ENCODE measurements at regions not wholly inside any gene's neighbourhood (a gene's known extent, or its start where the extent isn't known, plus 50 kb on each side); places are given as distances from the start of the nearest gene placed in this dataset.
A peak's percentile ranks its signal among the peaks of the same experiment; 100 is the strongest.

DNA sequence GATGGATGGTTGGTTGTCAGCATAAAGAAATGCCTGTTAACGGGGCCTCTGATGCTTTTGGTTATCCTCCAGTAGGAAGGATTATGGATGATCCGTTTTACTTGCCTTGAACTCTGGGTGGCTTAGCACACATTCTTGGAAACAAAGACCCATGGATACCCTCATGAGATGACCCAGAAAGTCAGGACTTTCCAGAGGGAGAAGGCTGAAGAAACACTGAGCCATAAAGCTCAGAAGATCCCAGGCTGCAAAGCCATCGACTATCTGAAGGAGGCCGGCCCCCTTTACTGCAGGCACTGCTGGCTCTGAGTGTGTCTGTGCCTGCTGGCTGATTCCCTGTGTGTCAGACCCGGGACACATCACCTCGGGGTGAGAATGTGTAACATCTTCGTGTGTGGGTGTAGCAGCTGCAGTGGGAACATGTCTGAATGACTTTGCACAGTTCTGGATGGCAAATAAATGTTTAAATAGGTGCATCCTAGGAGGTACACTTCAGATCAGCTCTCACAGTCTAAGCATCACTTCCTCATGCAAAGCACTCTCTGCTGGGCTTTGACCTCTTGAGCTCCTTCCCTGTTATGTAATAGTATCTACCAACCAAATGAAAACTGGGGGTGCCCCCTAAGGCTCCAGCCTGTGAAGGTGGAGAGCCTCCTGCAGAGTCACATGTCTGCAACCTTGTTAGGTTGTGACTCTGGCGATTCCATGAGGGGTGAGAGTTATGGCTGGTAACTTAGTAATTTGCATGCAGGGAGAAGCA lies 1084.9 kb downstream of the TBC1D22A start:
- TF ChIP-seq, protein P1, sequence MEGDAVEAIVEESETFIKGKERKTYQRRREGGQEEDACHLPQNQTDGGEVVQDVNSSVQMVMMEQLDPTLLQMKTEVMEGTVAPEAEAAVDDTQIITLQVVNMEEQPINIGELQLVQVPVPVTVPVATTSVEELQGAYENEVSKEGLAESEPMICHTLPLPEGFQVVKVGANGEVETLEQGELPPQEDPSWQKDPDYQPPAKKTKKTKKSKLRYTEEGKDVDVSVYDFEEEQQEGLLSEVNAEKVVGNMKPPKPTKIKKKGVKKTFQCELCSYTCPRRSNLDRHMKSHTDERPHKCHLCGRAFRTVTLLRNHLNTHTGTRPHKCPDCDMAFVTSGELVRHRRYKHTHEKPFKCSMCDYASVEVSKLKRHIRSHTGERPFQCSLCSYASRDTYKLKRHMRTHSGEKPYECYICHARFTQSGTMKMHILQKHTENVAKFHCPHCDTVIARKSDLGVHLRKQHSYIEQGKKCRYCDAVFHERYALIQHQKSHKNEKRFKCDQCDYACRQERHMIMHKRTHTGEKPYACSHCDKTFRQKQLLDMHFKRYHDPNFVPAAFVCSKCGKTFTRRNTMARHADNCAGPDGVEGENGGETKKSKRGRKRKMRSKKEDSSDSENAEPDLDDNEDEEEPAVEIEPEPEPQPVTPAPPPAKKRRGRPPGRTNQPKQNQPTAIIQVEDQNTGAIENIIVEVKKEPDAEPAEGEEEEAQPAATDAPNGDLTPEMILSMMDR (conservative IDR thresholded peaks at IDR 0.05; ENCODE audit: low read depth, low read length): no peak
- DNase-seq (ENCODE audit: low read depth): no peak

DNA sequence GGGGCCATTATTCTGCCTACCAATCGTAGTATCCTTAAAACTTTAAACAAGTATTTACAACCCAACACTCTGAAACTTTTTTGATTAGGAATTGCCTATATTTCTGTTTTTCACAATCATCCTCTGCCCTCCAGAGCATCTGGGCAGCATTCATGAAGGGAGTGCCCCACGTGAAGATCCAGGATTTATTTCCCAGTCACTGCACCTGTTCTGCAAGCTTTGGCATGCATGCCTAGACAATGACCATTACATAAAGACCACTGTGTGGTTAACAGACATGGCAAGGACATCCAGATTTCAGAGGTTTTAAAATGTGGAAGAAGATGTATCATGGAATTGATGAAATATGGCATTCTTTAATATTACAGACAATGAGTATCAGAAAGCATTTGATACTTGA lies 1083.8 kb downstream of the TBC1D22A start:
- TF ChIP-seq, protein P1 (conservative IDR thresholded peaks at IDR 0.05; ENCODE audit: low read depth, low read length): no peak
- H3K4me3 ChIP-seq (ENCODE audit: low read depth, low read length): no peak overlapping the region

More for the DNA sequence above, 1084.9 kb downstream of the TBC1D22A start:
- no peak overlapping the region for H3K4me3 ChIP-seq (ENCODE audit: low read depth, low read length)

DNA sequence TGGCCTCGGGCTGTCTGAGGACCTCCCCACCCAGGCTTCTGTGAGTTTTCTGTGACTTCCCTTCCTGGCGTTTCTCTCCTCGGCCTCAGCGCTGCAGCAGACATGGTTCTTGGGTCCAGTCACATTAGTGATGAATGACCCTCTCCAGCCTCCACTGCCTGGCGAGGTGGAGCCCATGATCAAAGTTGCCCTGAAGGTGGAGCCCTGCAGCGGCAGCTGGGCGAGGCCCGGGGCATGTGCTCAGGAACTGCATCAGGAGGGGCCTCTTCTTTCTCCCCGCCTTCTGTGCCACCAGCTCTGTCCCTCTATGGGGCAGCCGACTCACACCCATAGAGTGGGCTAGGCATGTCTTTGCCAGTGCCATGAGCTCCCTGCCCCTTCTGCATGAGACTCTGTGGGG lies 1079.7 kb downstream of the TBC1D22A start:
- TF ChIP-seq, protein P1 (conservative IDR thresholded peaks at IDR 0.05; ENCODE audit: low read depth, low read length): no peak
- no peak for DNase-seq (ENCODE audit: low read depth)

More for the DNA sequence above, 1083.8 kb downstream of the TBC1D22A start:
- no peak for DNase-seq (ENCODE audit: low read depth)

DNA sequence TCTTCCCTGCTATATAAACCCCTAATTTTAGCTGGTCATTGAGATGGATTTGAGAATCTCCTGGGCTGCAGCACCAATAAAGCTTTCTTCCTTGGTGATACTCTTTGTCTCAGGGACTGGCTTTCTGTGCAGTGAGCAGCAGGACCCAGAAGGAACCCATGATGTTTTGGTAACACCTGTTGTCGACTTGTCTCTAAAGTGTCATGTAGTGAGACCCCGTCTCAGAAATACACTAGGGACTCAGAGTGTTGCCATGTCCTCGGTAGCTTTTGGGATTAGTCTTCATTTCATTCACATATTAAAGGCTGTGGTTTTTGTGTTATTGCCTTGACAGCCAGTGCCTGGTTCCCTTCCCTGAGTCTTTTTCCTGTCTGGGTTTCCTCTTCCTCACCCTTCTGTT lies 1078.7 kb downstream of the TBC1D22A start:
- TF ChIP-seq, protein P1 (conservative IDR thresholded peaks at IDR 0.05; ENCODE audit: low read depth, low read length): no peak
- no peak for DNase-seq (ENCODE audit: low read depth)
- H3K4me3 ChIP-seq (ENCODE audit: low read depth, low read length): no peak overlapping the region

More for the DNA sequence above, 1079.7 kb downstream of the TBC1D22A start:
- H3K4me3 ChIP-seq (ENCODE audit: low read depth, low read length): no peak overlapping the region

DNA sequence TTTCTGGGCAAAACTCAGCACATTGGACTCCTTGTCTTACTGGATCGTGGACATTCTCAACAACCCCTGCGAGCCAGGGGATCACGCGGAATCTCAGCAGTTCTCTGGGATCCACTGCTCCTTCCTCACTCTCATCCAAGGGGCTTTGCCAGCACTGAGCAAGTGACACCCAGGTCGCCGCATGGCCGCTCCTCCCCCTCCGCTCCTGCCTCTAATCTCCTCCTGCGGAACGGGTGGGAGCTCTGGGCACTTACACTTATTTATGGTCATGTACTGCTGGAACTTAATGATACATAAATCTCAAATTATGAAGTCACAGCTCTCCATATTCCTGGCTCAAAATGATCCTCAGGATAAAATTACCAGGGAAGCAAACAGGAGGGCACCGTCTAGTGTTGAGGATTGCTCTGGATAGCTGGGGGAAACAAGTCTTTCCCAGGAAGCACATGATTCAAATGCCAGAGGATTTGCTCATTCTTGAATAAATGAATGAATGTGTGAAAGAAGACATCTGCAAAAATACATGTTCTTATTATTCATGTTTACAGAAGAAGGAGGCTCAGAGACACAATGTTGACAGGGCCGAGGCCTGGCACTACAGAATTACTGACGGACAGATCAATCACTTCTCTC lies 1077.3 kb downstream of the TBC1D22A start:
- TF ChIP-seq, protein P1 (conservative IDR thresholded peaks at IDR 0.05; ENCODE audit: low read depth, low read length): no peak
- DNase-seq (ENCODE audit: low read depth): no peak
- no peak overlapping the region for H3K4me3 ChIP-seq (ENCODE audit: low read depth, low read length)

DNA sequence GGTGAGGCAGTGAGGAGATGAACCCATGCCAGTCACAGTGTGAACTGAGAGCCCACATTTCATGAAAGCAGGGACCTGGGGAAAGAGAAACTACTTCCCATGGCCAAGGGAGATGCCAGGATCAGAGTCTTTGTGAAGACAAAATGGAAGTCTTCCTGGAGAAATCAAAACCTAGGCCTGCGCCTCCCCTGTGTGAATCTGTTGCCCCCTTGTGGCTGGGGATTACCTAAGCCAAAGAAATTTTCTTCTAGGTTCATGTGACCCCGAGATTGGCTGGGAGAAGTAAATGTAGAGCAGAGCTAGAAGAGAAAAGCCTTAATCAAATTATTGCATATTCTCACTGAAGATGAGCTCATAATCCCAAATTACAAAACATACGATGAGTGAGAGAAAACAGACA lies 1075.3 kb downstream of the TBC1D22A start:
- TF ChIP-seq, protein P1 (conservative IDR thresholded peaks at IDR 0.05; ENCODE audit: low read depth, low read length): peak; percentile 52
- DNase-seq (ENCODE audit: low read depth): peak; percentile 30
- no peak overlapping the region for H3K4me3 ChIP-seq (ENCODE audit: low read depth, low read length)
